T-cell (primary cell): ENCODE measurements at regions not wholly inside any gene's neighbourhood (a gene's known extent, or its start where the extent isn't known, plus 50 kb on each side); places are given as distances from the start of the nearest gene placed in this dataset.

Experiments
- ATAC-seq, 4 experiments: fragments of 200-7000 bp in 3 of 4; fragments of 150-1000 bp in 1 of 4; cut with Tn5 transposase; replicated peaks in 1 of 4; 1 replicate in 3 of 4; 2 replicates in 1 of 4; pipeline ENCODE4 v1.10.0; 2021; ENCODE audit warnings: moderate library complexity in 3 of 4, mild to moderate bottlenecking in 2 of 4, moderate number of reproducible peaks in 1 of 4
- CTCF ChIA-PET, 2 donors: fragments of 300-600 bp; sonication (Branson Sonifier 250); formaldehyde crosslinking; loops; one replicate each; lab custom pipeline; 2022; ENCODE audit warnings: antibody characterized with exemption in 2 of 2; lab: Charles Lee
- POLR2A ChIA-PET, 2 donors: fragments of 300-600 bp; sonication (Branson Sonifier 250); formaldehyde crosslinking; loops; one replicate each; lab custom pipeline; 2022; ENCODE audit warnings: antibody characterized with exemption in 2 of 2; lab: Charles Lee
- DNase-seq, 35 experiments: peaks; one replicate each; pipeline versions ENCODE4 v3.0.0 to v3.0.0-alpha.2; 2013 to 2023
- H3K27ac ChIP-seq: one replicate; pipeline ENCODE4 v1.5.1; 2013; ENCODE audit warnings: low read length
- H3K27me3 ChIP-seq, 2 experiments: replicated peaks in 1 of 2; 1 replicate in 1 of 2; 2 replicates in 1 of 2; pipeline versions ENCODE4 v1.6.1 to v1.7.0; 2013; ENCODE audit warnings: low read length in 1 of 2, mixed read lengths in 1 of 2; ENCODE audit not compliant: control insufficient read depth in 2 of 2, insufficient read depth in 2 of 2; ENCODE audit errors: extremely low read depth in 1 of 2
- H3K36me3 ChIP-seq, 2 donors: 1 replicate in 1 of 2; 2 replicates in 1 of 2; pipeline versions ENCODE4 v1.6.1 to v1.7.0; 2013; ENCODE audit warnings: low read length in 1 of 2; ENCODE audit not compliant: control insufficient read depth in 2 of 2, insufficient read depth in 1 of 2; ENCODE audit errors: extremely low read depth in 1 of 2
- H3K4me1 ChIP-seq, 2 experiments: 1 replicate in 1 of 2; 2 replicates in 1 of 2; pipeline versions ENCODE4 v1.6.1 to v1.7.0; 2013; ENCODE audit warnings: low read length in 2 of 2, mixed read lengths in 1 of 2; ENCODE audit not compliant: insufficient read depth in 2 of 2, control insufficient read depth in 1 of 2; ENCODE audit errors: extremely low read depth in 1 of 2
- H3K4me3 ChIP-seq, 2 donors: 1 replicate in 1 of 2; 2 replicates in 1 of 2; pipeline versions ENCODE4 v1.5.1 to v1.7.0; 2013; ENCODE audit warnings: mild to moderate bottlenecking in 2 of 2, low read length in 1 of 2, moderate library complexity in 1 of 2; ENCODE audit not compliant: control insufficient read depth in 1 of 2; ENCODE audit errors: extremely low read depth in 1 of 2
- H3K9me3 ChIP-seq: 2 replicates; pipeline ENCODE4 v1.7.0; 2013
- H3K27ac Mint-ChIP-seq, 2 donors: one replicate each; pipeline ENCODE4 v1.8.0; 2020 to 2021; ENCODE audit warnings: mild to moderate bottlenecking in 2 of 2, mixed read lengths in 2 of 2
- H3K27me3 Mint-ChIP-seq, 2 donors: one replicate each; pipeline ENCODE4 v1.8.0; 2021 to 2022; ENCODE audit warnings: mixed read lengths in 2 of 2
- H3K36me3 Mint-ChIP-seq: one replicate; pipeline ENCODE4 v1.8.0; 2021; ENCODE audit warnings: mixed read lengths
- H3K4me1 Mint-ChIP-seq, 3 donors: one replicate each; pipeline ENCODE4 v1.8.0; 2020 to 2022; ENCODE audit warnings: mixed read lengths in 3 of 3, mild to moderate bottlenecking in 1 of 3
- H3K4me3 Mint-ChIP-seq, 3 donors: one replicate each; pipeline ENCODE4 v1.8.0; 2020 to 2022; ENCODE audit warnings: mild to moderate bottlenecking in 3 of 3, mixed read lengths in 3 of 3, moderate library complexity in 3 of 3
- H3K9me3 Mint-ChIP-seq, 3 donors: one replicate each; pipeline ENCODE4 v1.8.0; 2020 to 2022; ENCODE audit warnings: mixed read lengths in 3 of 3
- WGBS: methylation state at CpG from one replicate; pipeline ENCODE4 v1.1.5; 2013; ENCODE audit warnings: missing lambda C conversion rate; ENCODE audit not compliant: insufficient coverage; 5-methylcytosine and 5-hydroxymethylcytosine counted together

- DNase-seq: no peak
- Mint-ChIP-seq H3K27ac (no peak overlapping the region), H3K36me3 (no peaks in the 10 kb centered on the region), H3K4me1 (no peaks in the 10 kb centered on the region), H3K4me3 (no peak overlapping the region), H3K27me3 (no peaks in the 10 kb centered on the region), H3K9me3 (peaks cover 4 to 11% (median 6%) of the 10 kb centered on the region in 3 donors)
- H3K27me3 ChIP-seq: no peaks in the 10 kb centered on the region
- ChIA-PET POLR2A (no interaction called here), CTCF (no interaction called here)
- H3K9me3 ChIP-seq: no peaks in the 10 kb centered on the region
- ATAC-seq: no peak
- no peak overlapping the region for H3K27ac ChIP-seq
- no peak overlapping the region for H3K4me3 ChIP-seq
- no peaks in the 10 kb centered on the region for H3K4me1 ChIP-seq
- WGBS: 100% methylated on average over 1 of the region's 11 CpGs
- H3K36me3 ChIP-seq: no peaks in the 10 kb centered on the region
Observed at GRCh38 chr17:12596961-12597360, 68.7 kb upstream of the MYOCD start.

GRCh38 chr17:12597895-12598294, 67.8 kb upstream of the MYOCD start:
- H3K27me3 Mint-ChIP-seq: no peaks in the 10 kb centered on the region
- DNase-seq: no peak
- Histone ChIP-seq H3K4me3 (no peak overlapping the region), H3K36me3 (no peaks in the 10 kb centered on the region), H3K4me1 (no peaks in the 10 kb centered on the region), H3K9me3 (no peaks in the 10 kb centered on the region), H3K27ac (no peak overlapping the region), H3K27me3 (no peaks in the 10 kb centered on the region)
- H3K36me3 Mint-ChIP-seq: no peaks in the 10 kb centered on the region
- 100% methylated on average over 2 of the region's 3 CpGs for WGBS
- POLR2A ChIA-PET: no interaction called here
- H3K9me3 Mint-ChIP-seq: peaks cover 4 to 10% (median 6%) of the 10 kb centered on the region in 3 donors
- no peaks in the 10 kb centered on the region for H3K4me1 Mint-ChIP-seq
- ATAC-seq: no peak
- H3K4me3 Mint-ChIP-seq: no peak overlapping the region
- H3K27ac Mint-ChIP-seq: no peak overlapping the region
- CTCF ChIA-PET: no interaction called here

GRCh38 chr17:12599186-12599920, 66.3 kb upstream of the MYOCD start:
- DNase-seq: no peak
- CTCF ChIA-PET: no interaction called here
- no peaks in the 10 kb centered on the region for H3K36me3 ChIP-seq
- H3K4me3 ChIP-seq: no peak overlapping the region
- no peak overlapping the region for H3K27ac ChIP-seq
- H3K4me1 ChIP-seq: no peaks in the 10 kb centered on the region
- H3K27ac Mint-ChIP-seq: no peak overlapping the region
- H3K9me3 ChIP-seq: no peaks in the 10 kb centered on the region
- no peaks in the 10 kb centered on the region for H3K27me3 Mint-ChIP-seq
- POLR2A ChIA-PET: no interaction called here
- H3K27me3 ChIP-seq: no peaks in the 10 kb centered on the region
- peaks cover 4 to 11% (median 8%) of the 10 kb centered on the region in 3 donors for H3K9me3 Mint-ChIP-seq
- ATAC-seq: no peak
- H3K4me3 Mint-ChIP-seq: no peak overlapping the region
- no CpG with 5 or more reads among the region's 3 CpGs for WGBS
- H3K36me3 Mint-ChIP-seq: no peaks in the 10 kb centered on the region
- no peaks in the 10 kb centered on the region for H3K4me1 Mint-ChIP-seq

GRCh38 chr17:12600349-12600748, 65.3 kb upstream of the MYOCD start:
- Histone ChIP-seq H3K4me3 (no peak overlapping the region), H3K9me3 (no peaks in the 10 kb centered on the region), H3K36me3 (no peaks in the 10 kb centered on the region), H3K27me3 (no peaks in the 10 kb centered on the region), H3K27ac (no peak overlapping the region), H3K4me1 (no peaks in the 10 kb centered on the region)
- Mint-ChIP-seq H3K9me3 (peaks cover 2 to 7% (median 6%) of the 10 kb centered on the region in 3 donors), H3K27ac (no peak overlapping the region), H3K4me1 (no peaks in the 10 kb centered on the region), H3K36me3 (no peaks in the 10 kb centered on the region), H3K27me3 (no peaks in the 10 kb centered on the region), H3K4me3 (no peak overlapping the region)
- WGBS: 88% methylated on average over 1 of the region's 2 CpGs
- no peak for ATAC-seq
- ChIA-PET POLR2A (no interaction called here), CTCF (interaction anchor here in 1 of 2 donors (0.5 kb wide), 1 partner anchor 25 kb away, joined by 8 read pairs; no protein-coding TSS in a partner anchor)
- no peak for DNase-seq

GRCh38 chr17:12603566-12603965, 62.1 kb upstream of the MYOCD start:
- no peaks in the 10 kb centered on the region for H3K27me3 ChIP-seq
- H3K4me1 ChIP-seq: no peaks in the 10 kb centered on the region
- Mint-ChIP-seq H3K27ac (no peak overlapping the region), H3K9me3 (peaks cover 3 to 13% (median 4%) of the 10 kb centered on the region in 3 donors), H3K4me3 (no peak overlapping the region), H3K4me1 (no peaks in the 10 kb centered on the region), H3K27me3 (no peaks in the 10 kb centered on the region), H3K36me3 (no peaks in the 10 kb centered on the region)
- ChIA-PET CTCF (no interaction called here), POLR2A (no interaction called here)
- DNase-seq (no peak), ATAC-seq (no peak)
- WGBS: 80% methylated on average over 2 of the region's 6 CpGs
- H3K4me3 ChIP-seq: no peak overlapping the region
- H3K27ac ChIP-seq: no peak overlapping the region
- H3K36me3 ChIP-seq: no peaks in the 10 kb centered on the region
- no peaks in the 10 kb centered on the region for H3K9me3 ChIP-seq

- DNase-seq (no peak), ATAC-seq (no peak)
- WGBS: no CpG with 5 or more reads among the region's 5 CpGs
- Histone ChIP-seq H3K27me3 (no peaks in the 10 kb centered on the region), H3K9me3 (no peaks in the 10 kb centered on the region), H3K36me3 (no peaks in the 10 kb centered on the region), H3K27ac (no peak overlapping the region), H3K4me3 (no peak overlapping the region), H3K4me1 (no peaks in the 10 kb centered on the region)
- Mint-ChIP-seq H3K9me3 (peaks cover 3 to 14% (median 4%) of the 10 kb centered on the region in 3 donors), H3K4me3 (no peak overlapping the region), H3K4me1 (no peaks in the 10 kb centered on the region), H3K36me3 (no peaks in the 10 kb centered on the region), H3K27me3 (no peaks in the 10 kb centered on the region), H3K27ac (no peak overlapping the region)
- CTCF ChIA-PET: no interaction called here
- POLR2A ChIA-PET: no interaction called here
Observed at GRCh38 chr17:12605222-12605621, 60.5 kb upstream of the MYOCD start.
